GM19452 (cell line): ENCODE measurements at regions not wholly inside any gene's neighbourhood (a gene's known extent, or its start where the extent isn't known, plus 50 kb on each side); places are given as distances from the start of the nearest gene placed in this dataset.
"Not testable (repeated sequence)": the region's sequence is repeated elsewhere in the genome, so short reads cannot be mapped to it uniquely, and the experiment has no call there.

ENCODE experiments used
- ATAC-seq: cut with Tn5 transposase; IDR thresholded peaks from one replicate; pipeline ENCODE4 v1.9.1; 2021; ENCODE audit not compliant: unreplicated experiment

- ATAC-seq = no peak
These were observed 335.4 kb upstream of the FAT1 start for GRCh38 chr4:187059021-187059420.

- no peak for ATAC-seq
These were observed 336.2 kb upstream of the FAT1 start for GRCh38 chr4:187059895-187060294.

GRCh38 chr4:187060551-187060950 lies 336.9 kb upstream of the FAT1 start:
- no peak for ATAC-seq

- no peak for ATAC-seq
These were observed 339.6 kb upstream of the FAT1 start for GRCh38 chr4:187063251-187063650.

- ATAC-seq = no peak
These were observed 340.4 kb upstream of the FAT1 start for GRCh38 chr4:187064033-187064432.

GRCh38 chr4:187065396-187065795 lies 341.7 kb upstream of the FAT1 start:
- no peak for ATAC-seq

- no peak for ATAC-seq
These were observed 342.1 kb upstream of the FAT1 start for GRCh38 chr4:187065806-187066205.

- ATAC-seq = no peak
These were observed 345.7 kb upstream of the FAT1 start for GRCh38 chr4:187069398-187069797.

- ATAC-seq = no peak
These were observed 346.5 kb upstream of the FAT1 start for GRCh38 chr4:187070158-187070557.

GRCh38 chr4:187070740-187071139 lies 347.1 kb upstream of the FAT1 start:
- no peak for ATAC-seq

- no peak for ATAC-seq
These were observed 348.4 kb upstream of the FAT1 start for GRCh38 chr4:187071946-187072600.

- ATAC-seq = no peak
These were observed 350.2 kb upstream of the FAT1 start for GRCh38 chr4:187073820-187074219.

GRCh38 chr4:187075514-187075913 lies 351.9 kb upstream of the FAT1 start:
- no peak for ATAC-seq

- no peak for ATAC-seq
These were observed 354.2 kb upstream of the FAT1 start for GRCh38 chr4:187077744-187078401.

- ATAC-seq = no peak
These were observed 361.0 kb upstream of the FAT1 start for GRCh38 chr4:187084701-187085100.

- ATAC-seq = no peak
These were observed 361.7 kb upstream of the FAT1 start for GRCh38 chr4:187085339-187085738.

GRCh38 chr4:187086151-187086550 lies 362.5 kb upstream of the FAT1 start:
- ATAC-seq = no peak

- ATAC-seq = no peak
These were observed 364.6 kb upstream of the FAT1 start for GRCh38 chr4:187088070-187088799.

- ATAC-seq = no peak
These were observed 366.7 kb upstream of the FAT1 start for GRCh38 chr4:187090401-187090800.

GRCh38 chr4:187090832-187091231 lies 367.2 kb upstream of the FAT1 start:
- not testable (repeated sequence) for ATAC-seq

GRCh38 chr4:187094144-187094543 lies 370.5 kb upstream of the FAT1 start:
- ATAC-seq = no peak

GRCh38 chr4:187098429-187098828 lies 374.8 kb upstream of the FAT1 start:
- ATAC-seq = no peak
